GM23338 (cell line): ENCODE measurements at regions not wholly inside any gene's neighbourhood (a gene's known extent, or its start where the extent isn't known, plus 50 kb on each side); places are given as distances from the start of the nearest gene placed in this dataset.

Experiments
- CREB1 ChIP-seq: fragments of 250-450 bp; sonication (Bioruptor Pico); IDR thresholded peaks from 2 replicates; pipeline ENCODE4 v1.5.0; 2020; ENCODE audit warnings: low read depth, mild to moderate bottlenecking, moderate library complexity
- CTCF ChIP-seq, 2 experiments: fragments of 200-600 bp in 1 of 2; sonication (generic) in 1 of 2; conservative IDR thresholded peaks; 2 replicates each; pipeline versions ENCODE4 v1.5.1 to v1.6.1; 2016 to 2017; ENCODE audit warnings: antibody characterized with exemption in 2 of 2, low read depth in 2 of 2, mild to moderate bottlenecking in 2 of 2, moderate library complexity in 1 of 2
- ETS1 ChIP-seq: IDR thresholded peaks from 2 replicates; pipeline ENCODE4 v1.6.1; 2016; ENCODE audit warnings: antibody characterized with exemption
- EZH2 ChIP-seq: fragments of 200-600 bp; sonication (generic); IDR thresholded peaks from one replicate; pipeline ENCODE4 v1.8.0; 2017; ENCODE audit warnings: antibody characterized with exemption, mild to moderate bottlenecking, low read depth; ENCODE audit not compliant: unreplicated experiment
- EZH2phosphoT487 ChIP-seq: fragments of 200-600 bp; sonication (generic); IDR thresholded peaks from one replicate; pipeline ENCODE4 v1.8.1; 2018; ENCODE audit warnings: antibody characterized with exemption; ENCODE audit not compliant: unreplicated experiment
- JUNB ChIP-seq: IDR thresholded peaks from one replicate; pipeline ENCODE4 v1.6.1; 2016; ENCODE audit warnings: antibody characterized with exemption; ENCODE audit not compliant: unreplicated experiment
- NANOG ChIP-seq: IDR thresholded peaks from 2 replicates; pipeline ENCODE4 v1.6.1; 2016; ENCODE audit warnings: antibody characterized with exemption, borderline replicate concordance
- POLR2AphosphoS5 ChIP-seq: IDR thresholded peaks from 2 replicates; pipeline ENCODE4 v1.6.1; 2016; ENCODE audit warnings: antibody characterized with exemption, low read depth
- REST ChIP-seq: IDR thresholded peaks from one replicate; pipeline ENCODE4 v1.6.1; 2018; ENCODE audit warnings: antibody characterized with exemption; ENCODE audit not compliant: unreplicated experiment
- STAT1 ChIP-seq: IDR thresholded peaks from one replicate; pipeline ENCODE4 v1.6.1; 2016; ENCODE audit warnings: antibody characterized with exemption; ENCODE audit not compliant: unreplicated experiment
- ZNF114 ChIP-seq: fragments of 250-450 bp; sonication (Bioruptor Pico); IDR thresholded peaks from 2 replicates; pipeline ENCODE4 v1.5.0; 2020; ENCODE audit warnings: mild to moderate bottlenecking, moderate library complexity
- ZNF331 ChIP-seq: fragments of 250-450 bp; sonication (Bioruptor Pico); IDR thresholded peaks from 2 replicates; pipeline ENCODE4 v1.5.0; 2020; ENCODE audit warnings: low read depth, mild to moderate bottlenecking, moderate library complexity
- ZNF462 ChIP-seq: fragments of 250-450 bp; sonication (Bioruptor Pico); IDR thresholded peaks from 2 replicates; pipeline ENCODE4 v1.5.0; 2020; ENCODE audit warnings: mild to moderate bottlenecking, moderate library complexity

GRCh38 chr4:136554033-136554432 is 978.3 kb downstream of the PCDH18 start:
- no peak for TF ChIP-seq EZH2phosphoT487
- TF ChIP-seq CTCF (conservative IDR thresholded peaks at IDR 0.05; ENCODE audit: low read depth in 2 of 2) = no peak
- no peak for TF ChIP-seq POLR2AphosphoS5
- TF ChIP-seq JUNB = no peak
- TF ChIP-seq STAT1 = no peak
- no peak for TF ChIP-seq EZH2
- no peak for TF ChIP-seq ETS1
- no peak for TF ChIP-seq REST
- TF ChIP-seq ZNF331 (CRISPR knock-in tag) = no peak
- TF ChIP-seq ZNF462 = no peak
- TF ChIP-seq CREB1 (CRISPR knock-in tag) = no peak
- no peak for TF ChIP-seq ZNF114 (CRISPR knock-in tag)
- no peak for TF ChIP-seq NANOG
